Fibroblast of lung (primary cell): ENCODE measurements at regions not wholly inside any gene's neighbourhood (a gene's known extent, or its start where the extent isn't known, plus 50 kb on each side); places are given as distances from the start of the nearest gene placed in this dataset.

Experiments
- EZH2 ChIP-seq: IDR thresholded peaks from 2 replicates; pipeline ENCODE4 v1.5.1; 2012; ENCODE audit warnings: low read length, control low read depth, mild to moderate bottlenecking; ENCODE audit errors: missing control alignments
- TF ChIP-seq, protein P1 (sequence below), 2 donors: IDR thresholded peaks in 1 of 2; conservative IDR thresholded peaks in 1 of 2; 1 replicate in 1 of 2; 2 replicates in 1 of 2; pipeline ENCODE4 v1.5.1; 2011 to 2012; ENCODE audit warnings: low read length in 2 of 2, control low read depth in 1 of 2, inconsistent platforms in 1 of 2, low read depth in 1 of 2, mild to moderate bottlenecking in 1 of 2

- TF ChIP-seq, protein P1, sequence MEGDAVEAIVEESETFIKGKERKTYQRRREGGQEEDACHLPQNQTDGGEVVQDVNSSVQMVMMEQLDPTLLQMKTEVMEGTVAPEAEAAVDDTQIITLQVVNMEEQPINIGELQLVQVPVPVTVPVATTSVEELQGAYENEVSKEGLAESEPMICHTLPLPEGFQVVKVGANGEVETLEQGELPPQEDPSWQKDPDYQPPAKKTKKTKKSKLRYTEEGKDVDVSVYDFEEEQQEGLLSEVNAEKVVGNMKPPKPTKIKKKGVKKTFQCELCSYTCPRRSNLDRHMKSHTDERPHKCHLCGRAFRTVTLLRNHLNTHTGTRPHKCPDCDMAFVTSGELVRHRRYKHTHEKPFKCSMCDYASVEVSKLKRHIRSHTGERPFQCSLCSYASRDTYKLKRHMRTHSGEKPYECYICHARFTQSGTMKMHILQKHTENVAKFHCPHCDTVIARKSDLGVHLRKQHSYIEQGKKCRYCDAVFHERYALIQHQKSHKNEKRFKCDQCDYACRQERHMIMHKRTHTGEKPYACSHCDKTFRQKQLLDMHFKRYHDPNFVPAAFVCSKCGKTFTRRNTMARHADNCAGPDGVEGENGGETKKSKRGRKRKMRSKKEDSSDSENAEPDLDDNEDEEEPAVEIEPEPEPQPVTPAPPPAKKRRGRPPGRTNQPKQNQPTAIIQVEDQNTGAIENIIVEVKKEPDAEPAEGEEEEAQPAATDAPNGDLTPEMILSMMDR (conservative IDR thresholded peaks at IDR 0.05 in 1 of 2, IDR thresholded peaks at IDR 0.05 in 1 of 2; ENCODE audit: low read depth in 1 of 2, low read length in 2 of 2) = no peak
- no peak for TF ChIP-seq EZH2
Measured at GRCh38 chr1:13968361-13968760, 268.4 kb downstream of the PRDM2 start.
